ENCODE measurements at regions not wholly inside any gene's neighbourhood (a gene's known extent, or its start where the extent isn't known, plus 50 kb on each side); places are given as distances from the start of the nearest gene placed in this dataset.

DNA sequence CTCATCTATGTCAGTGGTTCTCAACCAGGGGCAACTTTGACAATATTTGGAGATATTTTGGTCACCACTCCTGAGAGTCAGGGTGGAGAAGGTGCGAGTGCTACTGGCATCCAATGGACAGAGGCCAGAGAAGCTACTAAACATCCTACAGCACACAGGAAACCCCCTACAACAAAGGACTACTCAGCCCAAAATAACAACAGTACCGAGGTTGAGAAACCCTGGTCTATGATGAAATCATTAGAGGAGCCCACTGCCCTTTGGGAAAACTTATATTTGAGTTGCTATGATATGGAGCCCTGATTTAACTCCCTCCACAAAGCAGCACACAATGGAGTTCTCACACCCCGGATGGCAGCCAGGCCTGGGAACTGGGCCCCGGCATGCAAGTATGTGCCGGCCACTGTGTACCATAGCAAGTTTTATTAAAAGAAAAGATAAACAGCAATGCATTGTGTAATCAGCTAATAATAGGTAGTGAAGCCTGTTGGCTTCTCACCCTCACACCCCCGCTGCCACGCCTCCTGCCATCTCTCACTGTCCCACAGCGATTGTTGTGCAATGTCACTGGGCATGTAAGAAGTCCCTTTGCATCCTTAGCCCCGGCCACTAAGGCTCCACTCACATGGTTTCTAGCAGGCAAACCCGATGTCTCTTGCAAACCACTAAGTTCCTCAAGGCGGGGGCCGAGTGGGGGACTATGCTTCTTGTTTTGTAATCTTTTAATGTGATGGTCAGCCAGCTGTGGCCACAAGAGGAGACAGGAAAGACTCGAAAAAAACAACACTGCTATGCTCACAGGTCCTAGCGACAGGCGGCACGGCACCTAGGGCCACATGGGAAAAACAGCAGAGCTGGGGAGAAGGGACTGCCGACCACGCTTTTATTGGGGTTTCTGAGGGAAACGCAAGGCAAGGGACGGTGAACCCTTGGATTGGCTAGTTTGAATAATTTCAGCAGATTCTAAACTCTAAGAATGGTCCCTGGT is 110.0 kb downstream of the AQP9 start:
- TF ChIP-seq CTCF (IDR thresholded peaks at IDR 0.05; ENCODE audit: borderline replicate concordance, insufficient read depth, low read depth, low read length): no peak
- H3K4me3 ChIP-seq (ENCODE audit: low read depth, low read length): no peak overlapping the region

DNA sequence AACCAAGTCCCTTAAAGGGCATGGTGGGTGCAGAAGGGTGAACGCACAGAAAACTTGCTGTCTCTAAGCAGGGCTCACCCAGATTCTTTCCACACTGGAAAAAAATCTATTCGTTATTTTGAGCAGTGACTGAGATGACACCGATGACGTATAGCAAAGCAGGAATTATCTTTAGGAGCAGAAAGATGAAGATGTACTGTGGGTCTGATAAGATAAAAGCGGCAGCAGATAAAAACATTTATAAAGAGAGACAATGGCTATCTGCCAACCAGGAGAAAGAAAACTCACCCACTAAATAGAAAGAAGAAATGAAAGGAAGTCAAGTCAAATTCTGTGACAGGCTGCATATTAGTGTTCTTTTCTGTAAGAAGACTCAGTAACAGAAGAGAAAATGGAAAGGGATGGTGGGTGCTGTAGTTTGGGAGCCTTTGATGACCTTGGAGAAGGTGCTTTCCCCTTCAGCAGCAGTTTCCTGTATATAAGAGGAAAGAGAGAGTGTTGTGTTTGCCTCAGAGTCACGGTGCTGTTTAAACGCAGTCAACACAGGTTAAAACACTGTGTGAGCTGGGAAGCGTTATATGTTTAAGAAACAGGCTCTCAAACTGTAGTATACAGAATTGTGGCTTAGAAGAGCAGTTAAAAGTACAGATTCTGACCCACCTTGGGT is 111.6 kb downstream of the AQP9 start:
- no peak for TF ChIP-seq CTCF (IDR thresholded peaks at IDR 0.05; ENCODE audit: borderline replicate concordance, insufficient read depth, low read depth, low read length)
- H3K4me3 ChIP-seq (ENCODE audit: low read depth, low read length): no peak overlapping the region

GRCh38 chr15:58252586-58253323 is 114.6 kb downstream of the AQP9 start:
- no peak for TF ChIP-seq CTCF (IDR thresholded peaks at IDR 0.05; ENCODE audit: borderline replicate concordance, insufficient read depth, low read depth, low read length)
- no peak overlapping the region for H3K4me3 ChIP-seq (ENCODE audit: low read depth, low read length)

GRCh38 chr15:58257776-58258325 is 119.7 kb downstream of the AQP9 start:
- H3K4me3 ChIP-seq (ENCODE audit: low read depth, low read length): no peak overlapping the region
- TF ChIP-seq CTCF (IDR thresholded peaks at IDR 0.05; ENCODE audit: borderline replicate concordance, insufficient read depth, low read depth, low read length): no peak

DNA sequence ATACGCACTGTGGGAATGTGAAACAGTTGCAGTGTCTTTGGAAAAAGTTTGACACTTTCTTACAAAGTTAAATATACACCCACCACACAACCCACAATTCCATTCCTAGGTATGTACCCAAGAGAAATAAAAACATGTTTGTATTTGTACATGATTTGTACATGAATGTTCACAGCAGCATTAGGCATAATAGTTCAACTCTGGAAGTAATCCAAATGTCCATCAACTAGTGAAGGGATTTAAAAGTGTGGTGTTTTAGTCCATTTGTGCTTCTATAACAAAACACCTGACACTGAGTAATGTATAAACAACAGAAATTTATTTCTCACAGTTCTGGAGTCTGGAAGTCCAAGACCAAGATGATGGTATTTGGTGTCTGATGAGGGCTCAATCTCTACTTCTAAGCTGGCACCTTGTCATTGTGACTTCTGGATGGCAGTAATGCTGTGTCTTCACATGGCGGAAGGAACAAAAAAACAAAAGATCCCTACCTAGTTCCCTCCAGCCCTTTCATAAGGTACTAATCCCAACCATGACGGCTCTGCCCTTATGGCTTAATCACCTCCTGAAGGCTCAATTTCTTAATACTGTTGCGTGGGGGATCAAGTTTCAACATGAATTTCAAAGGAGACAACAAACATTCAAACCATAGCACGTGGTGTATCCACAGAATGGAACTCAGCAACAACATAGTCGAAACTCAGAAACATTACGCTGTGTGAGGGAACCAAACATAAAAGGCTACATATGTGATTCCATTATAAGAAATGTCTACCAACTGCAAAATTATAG is 120.5 kb downstream of the AQP9 start:
- no peak overlapping the region for H3K4me3 ChIP-seq (ENCODE audit: low read depth, low read length)
- TF ChIP-seq CTCF (IDR thresholded peaks at IDR 0.05; ENCODE audit: borderline replicate concordance, insufficient read depth, low read depth, low read length): no peak

DNA sequence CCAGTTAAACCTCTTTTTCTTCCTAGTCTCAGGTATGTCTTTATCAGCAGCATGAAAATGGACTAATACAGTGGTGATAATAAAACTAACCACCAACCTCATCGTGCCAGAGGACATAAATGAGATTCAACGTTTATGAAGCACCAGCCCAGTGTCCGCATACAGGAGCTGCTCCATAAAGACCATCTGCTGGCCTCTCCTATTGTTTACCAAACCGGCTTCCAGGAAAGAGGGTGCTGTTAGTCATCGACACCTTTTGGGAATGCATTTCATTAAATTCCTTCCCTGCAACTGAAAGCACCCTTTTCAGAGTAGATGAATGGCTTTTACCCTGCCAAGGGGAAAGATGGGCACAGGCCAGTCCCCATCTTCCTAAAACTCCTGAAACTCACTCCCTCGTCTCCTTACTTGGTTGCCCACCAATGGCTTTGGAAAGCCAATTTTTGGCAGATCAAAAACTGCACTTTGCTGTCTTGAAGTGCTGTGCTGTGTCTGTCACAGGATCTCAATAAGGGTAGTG is 122.1 kb downstream of the AQP9 start:
- no peak for TF ChIP-seq CTCF (IDR thresholded peaks at IDR 0.05; ENCODE audit: borderline replicate concordance, insufficient read depth, low read depth, low read length)
- H3K4me3 ChIP-seq (ENCODE audit: low read depth, low read length): no peak overlapping the region
